Breast epithelium (tissue), 4 donors: ENCODE measurements at regions not wholly inside any gene's neighbourhood (a gene's known extent, or its start where the extent isn't known, plus 50 kb on each side); places are given as distances from the start of the nearest gene placed in this dataset.
A peak's percentile ranks its signal among the peaks of the same experiment; 100 is the strongest.

ENCODE experiments used
- DNase-seq, 2 donors: peaks; one replicate each; pipeline ENCODE4 v3.0.0-alpha.2; 2019; ENCODE audit warnings: low spot score in 2 of 2
- H3K27ac ChIP-seq, 2 donors: fragments of 200-600 bp; sonication (generic) in 1 of 2; one replicate each; pipeline ENCODE4 v1.5.1; 2016 to 2019; ENCODE audit warnings: mild to moderate bottlenecking in 1 of 2
- H3K27me3 ChIP-seq, 2 donors: fragments of 200-600 bp; sonication (generic) in 1 of 2; one replicate each; pipeline versions ENCODE4 v1.5.1 to v1.6.0; 2017 to 2019; ENCODE audit warnings: control low read depth in 1 of 2, mild to moderate bottlenecking in 1 of 2
- H3K36me3 ChIP-seq: fragments of 200-600 bp; one replicate; pipeline ENCODE4 v1.5.1; 2019
- H3K4me1 ChIP-seq, 2 donors: fragments of 200-600 bp; sonication (generic); one replicate each; pipeline ENCODE4 v1.5.1; 2016 to 2019; ENCODE audit warnings: control low read depth in 1 of 2
- H3K4me3 ChIP-seq, 3 donors: fragments of 200-600 bp; sonication (generic); 1 replicate in 2 of 3; 2 replicates in 1 of 3; pipeline ENCODE4 v1.5.1; 2016 to 2019; ENCODE audit warnings: mild to moderate bottlenecking in 3 of 3, moderate library complexity in 2 of 3
- H3K9me3 ChIP-seq, 2 donors: fragments of 200-600 bp; sonication (generic) in 1 of 2; one replicate each; pipeline ENCODE4 v1.5.1; 2016 to 2019; ENCODE audit warnings: control low read depth in 1 of 2
- CTCF ChIP-seq, 3 donors: fragments of 450-650 bp; IDR thresholded peaks; one replicate each; pipeline ENCODE4 v1.5.1; 2016 to 2017; ENCODE audit warnings: antibody characterized with exemption in 3 of 3, mild to moderate bottlenecking in 3 of 3, moderate library complexity in 3 of 3
- POLR2A ChIP-seq: fragments of 450-650 bp; IDR thresholded peaks from one replicate; pipeline ENCODE4 v1.6.1; 2016; ENCODE audit warnings: antibody characterized with exemption, mild to moderate bottlenecking, moderate library complexity
- POLR2AphosphoS5 ChIP-seq, 3 donors: sonication (generic); formaldehyde crosslinking; IDR thresholded peaks; one replicate each; pipeline ENCODE4 v1.6.1; 2017; ENCODE audit warnings: antibody characterized with exemption in 3 of 3
- intact Hi-C: fragments of 100-400 bp; cut with DNase I; formaldehyde crosslinking; loops from one replicate; pipeline ENCODE4 v1.15.1; 2023; ENCODE audit warnings: low total_unique reads

GRCh38 chr1:200354243-200354642, 55.6 kb downstream of the ZNF281 start:
- no peaks in the 10 kb centered on the region for H3K4me1 ChIP-seq
- DNase-seq: no peak
- no peaks in the 10 kb centered on the region for H3K36me3 ChIP-seq
- intact Hi-C loops: no loop called here
- H3K9me3 ChIP-seq: no peaks in the 10 kb centered on the region
- no peaks in the 10 kb centered on the region for H3K27me3 ChIP-seq
- no peak overlapping the region for H3K27ac ChIP-seq
- no peak overlapping the region for H3K4me3 ChIP-seq
- no peak for TF ChIP-seq CTCF (IDR thresholded peaks at IDR 0.05)
- no peak for TF ChIP-seq POLR2A

GRCh38 chr1:200353232-200353631, 56.6 kb downstream of the ZNF281 start:
- no peaks in the 10 kb centered on the region for H3K9me3 ChIP-seq
- intact Hi-C loops: no loop called here
- no peaks in the 10 kb centered on the region for H3K27me3 ChIP-seq
- H3K36me3 ChIP-seq: no peaks in the 10 kb centered on the region
- TF ChIP-seq POLR2AphosphoS5 (IDR thresholded peaks at IDR 0.05): no peak
- no peak for TF ChIP-seq CTCF (IDR thresholded peaks at IDR 0.05)
- TF ChIP-seq POLR2A: no peak
- no peak overlapping the region for H3K4me3 ChIP-seq
- H3K27ac ChIP-seq: peak overlapping the region in 1 of 2 donors; percentile 7
- H3K4me1 ChIP-seq: no peaks in the 10 kb centered on the region
- DNase-seq: no peak

GRCh38 chr1:200351826-200352549, 57.8 kb downstream of the ZNF281 start:
- Histone ChIP-seq H3K27me3 (no peaks in the 10 kb centered on the region), H3K4me1 (no peaks in the 10 kb centered on the region), H3K27ac (peak overlapping the region; percentile 33 to 36), H3K4me3 (peak overlapping the region in 1 of 3 donors; percentile 33), H3K9me3 (no peaks in the 10 kb centered on the region), H3K36me3 (no peaks in the 10 kb centered on the region)
- intact Hi-C loops: no loop called here
- DNase-seq: no peak
- TF ChIP-seq POLR2A (no peak), CTCF (IDR thresholded peaks at IDR 0.05) (no peak), POLR2AphosphoS5 (IDR thresholded peaks at IDR 0.05) (no peak)

GRCh38 chr1:200351425-200351824, 58.4 kb downstream of the ZNF281 start:
- no peaks in the 10 kb centered on the region for H3K9me3 ChIP-seq
- DNase-seq: no peak
- no peak for TF ChIP-seq POLR2AphosphoS5 (IDR thresholded peaks at IDR 0.05)
- no peak for TF ChIP-seq CTCF (IDR thresholded peaks at IDR 0.05)
- TF ChIP-seq POLR2A: no peak
- no peaks in the 10 kb centered on the region for H3K36me3 ChIP-seq
- H3K4me3 ChIP-seq: no peak overlapping the region
- peak overlapping the region; percentile 33 to 36 for H3K27ac ChIP-seq
- intact Hi-C loops: no loop called here
- H3K27me3 ChIP-seq: no peaks in the 10 kb centered on the region
- no peaks in the 10 kb centered on the region for H3K4me1 ChIP-seq

GRCh38 chr1:200346700-200347099, 63.1 kb downstream of the ZNF281 start:
- Histone ChIP-seq H3K4me3 (no peak overlapping the region), H3K27ac (no peak overlapping the region), H3K4me1 (no peaks in the 10 kb centered on the region), H3K27me3 (no peaks in the 10 kb centered on the region), H3K9me3 (no peaks in the 10 kb centered on the region), H3K36me3 (no peaks in the 10 kb centered on the region)
- intact Hi-C loops: no loop called here
- TF ChIP-seq CTCF (IDR thresholded peaks at IDR 0.05) (no peak), POLR2AphosphoS5 (IDR thresholded peaks at IDR 0.05) (no peak), POLR2A (no peak)
- DNase-seq: no peak
